BJ (cell line): ENCODE measurements at regions not wholly inside any gene's neighbourhood (a gene's known extent, or its start where the extent isn't known, plus 50 kb on each side); places are given as distances from the start of the nearest gene placed in this dataset. TPM values are rescaled to one million over a fixed set of nuclear protein-coding genes. Genes with fewer than 3 reads are reported as not detected.

Source experiments
- CTCF ChIA-PET: fragments of 350-600 bp; formaldehyde crosslinking; extraction: SDS; loops from one replicate; lab custom pipeline; 2021; ENCODE audit warnings: antibody characterized with exemption, inconsistent platforms; lab: Yijun Ruan, JAX
- POLR2A ChIA-PET: fragments of 300-600 bp; sonication (Branson Sonifier 250); formaldehyde crosslinking; extraction: SDS; loops from one replicate; lab custom pipeline; 2021; ENCODE audit warnings: antibody characterized with exemption; lab: Charles Lee
- DNase-seq: peaks from one replicate; pipeline ENCODE4 v3.0.0-alpha.2; 2011; ENCODE audit warnings: low read depth
- H3K27me3 ChIP-seq: 2 replicates; pipeline ENCODE4 v1.6.0; 2011; ENCODE audit warnings: low read length; ENCODE audit not compliant: control insufficient read depth, insufficient read depth
- H3K36me3 ChIP-seq: 2 replicates; pipeline ENCODE4 v1.5.1; 2011; ENCODE audit warnings: low read length; ENCODE audit not compliant: control insufficient read depth, insufficient read depth
- H3K4me3 ChIP-seq: 2 replicates; pipeline ENCODE4 v1.5.1; 2011; ENCODE audit warnings: low read depth, mild to moderate bottlenecking, control low read depth, low read length
- CTCF ChIP-seq: IDR thresholded peaks from 2 replicates; pipeline ENCODE4 v1.5.1; 2011; ENCODE audit warnings: low read depth, mild to moderate bottlenecking, control low read depth, inconsistent platforms, low read length, moderate library complexity; ENCODE audit not compliant: insufficient read depth
- small RNA-seq: library from RNA; depleted of rRNA; stranded (forward); fragments of <200 nt; gene quantifications from one replicate; pipeline ENCODE3, GENCODE V24; 2012; ENCODE audit warnings: low replicate concordance, low read depth; ENCODE audit not compliant: insufficient read length

GRCh38 chr9:99762470-99762869, 59.2 kb upstream of the NR4A3 start:
- ChIA-PET POLR2A (no interaction called here), CTCF (interaction anchor here (2.5 kb wide), 1 partner anchor 11 kb away, joined by 7 read pairs; no protein-coding TSS in a partner anchor)
- H3K4me3 ChIP-seq: no peak overlapping the region
- no peak for TF ChIP-seq CTCF
- DNase-seq: no peak
- no peaks in the 10 kb centered on the region; the same call in 1 of the 2 replicates for H3K27me3 ChIP-seq
- no peaks in the 10 kb centered on the region for H3K36me3 ChIP-seq

Small RNA genes in the stretch of these regions (small RNA-seq; reads per million reads assigned to genes)
- not detected for gene AL137067.1
- gene AL137067.2: not detected
